H1 (cell line): ENCODE measurements at regions not wholly inside any gene's neighbourhood (a gene's known extent, or its start where the extent isn't known, plus 50 kb on each side); places are given as distances from the start of the nearest gene placed in this dataset.

Experiments used
- CTCF ChIA-PET: fragments of 300-600 bp; sonication (Branson Sonifier 250); formaldehyde crosslinking; loops from one replicate; lab custom pipeline; 2021; ENCODE audit not compliant: partially characterized antibody; lab: Charles Lee
- POLR2A ChIA-PET: fragments of 300-600 bp; sonication (Branson Sonifier 250); formaldehyde crosslinking; loops from one replicate; lab custom pipeline; 2021; ENCODE audit warnings: inconsistent platforms; ENCODE audit not compliant: partially characterized antibody; lab: Charles Lee
- DNase-seq, 2 experiments: peaks; one replicate each; pipeline versions ENCODE4 v3.0.0 to v3.0.0-alpha.2; 2010 to 2022; ENCODE audit warnings: low spot score in 2 of 2, low read depth in 1 of 2, mixed read lengths in 1 of 2
- FAIRE-seq: peaks from 2 replicates; lab custom pipeline; 2011; peaks lifted over from hg19 to GRCh38; lab: Jason Lieb, UNC
- H2AFZ ChIP-seq: 2 replicates; pipeline ENCODE4 v1.8.1; 2012; ENCODE audit warnings: low read length, inconsistent platforms
- H2AK5ac ChIP-seq: 2 replicates; pipeline ENCODE4 v1.6.1; 2013; ENCODE audit warnings: low read depth, low read length
- H2BK120ac ChIP-seq: replicated peaks from 2 replicates; pipeline ENCODE3; 2013; ENCODE audit warnings: low read depth, low read length, inconsistent platforms
- H2BK12ac ChIP-seq: 2 replicates; pipeline ENCODE4 v1.6.1; 2013; ENCODE audit warnings: low read depth, low read length
- H2BK15ac ChIP-seq: 2 replicates; pipeline ENCODE4 v1.6.1; 2013; ENCODE audit warnings: low read length
- H2BK20ac ChIP-seq: 2 replicates; pipeline ENCODE4 v1.6.1; 2013; ENCODE audit warnings: low read length
- H2BK5ac ChIP-seq: 2 replicates; pipeline ENCODE4 v1.6.1; 2013; ENCODE audit warnings: low read depth, low read length
- H3K14ac ChIP-seq: 2 replicates; pipeline ENCODE4 v1.6.1; 2013; ENCODE audit warnings: inconsistent platforms; ENCODE audit not compliant: insufficient read length
- H3K18ac ChIP-seq: 2 replicates; pipeline ENCODE4 v1.6.1; 2013; ENCODE audit warnings: low read length; ENCODE audit errors: extremely low read depth
- H3K23ac ChIP-seq: 2 replicates; pipeline ENCODE4 v1.6.1; 2013; ENCODE audit warnings: inconsistent platforms; ENCODE audit not compliant: insufficient read length
- H3K23me2 ChIP-seq: 2 replicates; pipeline ENCODE4 v1.6.1; 2013; ENCODE audit warnings: low read depth, low read length
- H3K27ac ChIP-seq: 2 replicates; pipeline ENCODE4 v1.6.1; 2011; ENCODE audit warnings: low read depth, low read length, inconsistent platforms
- H3K27me3 ChIP-seq, 4 experiments: replicated peaks in 1 of 4; 1 replicate in 1 of 4; 2 replicates in 3 of 4; pipeline versions ENCODE4 v1.6.1 to v1.8.1; 2011 to 2013; ENCODE audit warnings: low read length in 3 of 4, mild to moderate bottlenecking in 3 of 4, inconsistent platforms in 2 of 4, mixed read lengths in 2 of 4, moderate library complexity in 1 of 4; ENCODE audit not compliant: control insufficient read depth in 3 of 4, insufficient read depth in 3 of 4; ENCODE audit errors: extremely low read depth in 1 of 4
- H3K36me3 ChIP-seq, 4 experiments: 2 replicates each; pipeline versions ENCODE4 v1.6.1 to v1.8.1; 2011 to 2013; ENCODE audit warnings: mild to moderate bottlenecking in 4 of 4, low read length in 3 of 4, moderate library complexity in 2 of 4, control low read depth in 1 of 4, inconsistent platforms in 1 of 4; ENCODE audit not compliant: insufficient read depth in 4 of 4, control insufficient read depth in 2 of 4
- H3K4ac ChIP-seq: replicated peaks from 2 replicates; pipeline ENCODE3; 2013; ENCODE audit warnings: low read length, low read depth, mixed read lengths, inconsistent platforms; ENCODE audit not compliant: insufficient read length
- H3K4me1 ChIP-seq, 4 experiments: replicated peaks in 1 of 4; 1 replicate in 1 of 4; 2 replicates in 3 of 4; pipeline versions ENCODE4 v1.6.1 to v1.8.1; 2011 to 2013; ENCODE audit warnings: low read length in 3 of 4, inconsistent platforms in 2 of 4, mixed read lengths in 1 of 4; ENCODE audit not compliant: insufficient read depth in 4 of 4, control insufficient read depth in 3 of 4
- H3K4me2 ChIP-seq, 2 experiments: 2 replicates each; pipeline versions ENCODE4 v1.6.1 to v1.8.1; 2011 to 2013; ENCODE audit warnings: low read depth in 2 of 2, low read length in 2 of 2, control low read depth in 1 of 2, inconsistent platforms in 1 of 2, mild to moderate bottlenecking in 1 of 2; ENCODE audit not compliant: insufficient read depth in 1 of 2
- H3K4me3 ChIP-seq, 4 experiments: fragments of 200-600, 300-600 bp in 1 of 4; sonication (generic), shearing (Covaris generic), sonication (Bioruptor Twin) in 1 of 4; 2 replicates each; pipeline versions ENCODE4 v1.5.1 to v1.8.1; 2011 to 2016; ENCODE audit warnings: low read length in 4 of 4, low read depth in 3 of 4, control low read depth in 2 of 4, inconsistent platforms in 2 of 4, mild to moderate bottlenecking in 2 of 4, mixed read lengths in 1 of 4, moderate library complexity in 1 of 4; ENCODE audit not compliant: insufficient read depth in 2 of 4; ENCODE audit errors: extremely low read depth in 1 of 4
- H3K56ac ChIP-seq: replicated peaks from 2 replicates; pipeline ENCODE3; 2013; ENCODE audit warnings: low read depth, mild to moderate bottlenecking, mixed read lengths, low read length, inconsistent platforms; ENCODE audit not compliant: insufficient read length
- H3K79me1 ChIP-seq: 2 replicates; pipeline ENCODE4 v1.6.1; 2013; ENCODE audit warnings: low read depth, low read length, control low read depth
- H3K79me2 ChIP-seq, 2 experiments: 2 replicates each; pipeline versions ENCODE4 v1.6.1 to v1.8.1; 2012 to 2013; ENCODE audit warnings: low read length in 2 of 2, mild to moderate bottlenecking in 2 of 2, inconsistent platforms in 1 of 2; ENCODE audit not compliant: insufficient read depth in 2 of 2, control insufficient read depth in 1 of 2
- H3K9ac ChIP-seq, 4 experiments: replicated peaks in 1 of 4; 1 replicate in 1 of 4; 2 replicates in 3 of 4; pipeline versions ENCODE4 v1.6.1 to v1.8.1; 2011 to 2013; ENCODE audit warnings: low read depth in 3 of 4, low read length in 3 of 4, control low read depth in 2 of 4, mild to moderate bottlenecking in 2 of 4, moderate library complexity in 2 of 4, inconsistent platforms in 1 of 4; ENCODE audit errors: extremely low read depth in 1 of 4
- H3K9me3 ChIP-seq, 2 experiments: 2 replicates each; pipeline versions ENCODE4 v1.6.1 to v1.8.1; 2012 to 2013; ENCODE audit warnings: mild to moderate bottlenecking in 2 of 2, moderate library complexity in 2 of 2, control low read depth in 1 of 2, inconsistent platforms in 1 of 2, low read depth in 1 of 2, low read length in 1 of 2, mixed read lengths in 1 of 2; ENCODE audit not compliant: insufficient read depth in 2 of 2
- H4K20me1 ChIP-seq, 2 experiments: replicated peaks in 1 of 2; 2 replicates each; pipeline versions ENCODE3 to v1.8.1; 2011 to 2013; ENCODE audit warnings: inconsistent platforms in 2 of 2, low read length in 2 of 2, mild to moderate bottlenecking in 1 of 2; ENCODE audit not compliant: insufficient read depth in 2 of 2, control insufficient read depth in 1 of 2
- H4K5ac ChIP-seq: 2 replicates; pipeline ENCODE4 v1.6.1; 2013; ENCODE audit warnings: low read length, low read depth, mixed read lengths, inconsistent platforms; ENCODE audit not compliant: insufficient read length
- H4K8ac ChIP-seq: 2 replicates; pipeline ENCODE4 v1.8.0; 2013; ENCODE audit warnings: mild to moderate bottlenecking, moderate library complexity, low read length, inconsistent platforms; ENCODE audit not compliant: insufficient read depth; ENCODE audit errors: extremely low read depth
- H4K91ac ChIP-seq: replicated peaks from 2 replicates; pipeline ENCODE3; 2013; ENCODE audit warnings: low read length, mixed read lengths, inconsistent platforms; ENCODE audit not compliant: insufficient read length
- BCL11A ChIP-seq, 2 experiments: IDR thresholded peaks; one replicate each; pipeline ENCODE4 v1.6.1; 2011; ENCODE audit warnings: low read depth in 2 of 2, low read length in 2 of 2, mild to moderate bottlenecking in 2 of 2
- BRCA1 ChIP-seq: IDR thresholded peaks from 2 replicates; pipeline ENCODE4 v1.6.1; 2012; ENCODE audit warnings: low read depth, low read length, improper control_type of control experiment
- CEBPB ChIP-seq: IDR thresholded peaks from 2 replicates; pipeline ENCODE4 v1.6.1; 2012; ENCODE audit warnings: low read depth, low read length
- JUND ChIP-seq: IDR thresholded peaks from 2 replicates; pipeline ENCODE4 v1.6.1; 2011; ENCODE audit warnings: mild to moderate bottlenecking, improper control_type of control experiment, low read length
- RNF2 ChIP-seq: fragments of 200-900, 300-1000 bp; sonication (generic); IDR thresholded peaks from 2 replicates; pipeline ENCODE4 v1.7.1; 2016; ENCODE audit warnings: borderline replicate concordance, low read depth, mild to moderate bottlenecking, antibody characterized with exemption, low read length; ENCODE audit not compliant: poor library complexity, severe bottlenecking; ENCODE audit errors: missing control alignments
- SAP30 ChIP-seq: fragments of 300-600 bp; sonication (generic); IDR thresholded peaks from 2 replicates; pipeline ENCODE4 v1.7.1; 2012; ENCODE audit warnings: low read length, moderate library complexity, mild to moderate bottlenecking, inconsistent platforms; ENCODE audit not compliant: insufficient read depth, insufficient replicate concordance
- SIN3A ChIP-seq, 2 experiments: IDR thresholded peaks in 1 of 2; conservative IDR thresholded peaks in 1 of 2; 2 replicates each; pipeline ENCODE4 v1.6.1; 2011 to 2012; ENCODE audit warnings: low read length in 2 of 2, improper control_type of control experiment in 1 of 2, low read depth in 1 of 2, mild to moderate bottlenecking in 1 of 2
- SIRT6 ChIP-seq: IDR thresholded peaks from one replicate; pipeline ENCODE4 v1.7.1; 2012; ENCODE audit warnings: low read length, inconsistent platforms
- SUZ12 ChIP-seq: fragments of 200-600 bp; sonication (generic); IDR thresholded peaks from 2 replicates; pipeline ENCODE4 v1.6.1; 2012; ENCODE audit warnings: mild to moderate bottlenecking, inconsistent platforms, low read length, moderate library complexity, mixed read lengths
- TBP ChIP-seq: IDR thresholded peaks from 2 replicates; pipeline ENCODE4 v1.6.1; 2011; ENCODE audit warnings: low read depth, low read length, improper control_type of control experiment
- YY1 ChIP-seq: IDR thresholded peaks from 2 replicates; pipeline ENCODE4 v1.6.1; 2011; ENCODE audit warnings: low read depth, mild to moderate bottlenecking, low read length
- WGBS, 2 experiments: shearing (Covaris generic) in 1 of 2; methylation state at CpG; one replicate each; pipeline versions ENCODE4 v1.1.6 to v1.1.7; 2013 to 2015; ENCODE audit warnings: low lambda C conversion rate in 2 of 2, mixed read lengths in 2 of 2, inconsistent platforms in 1 of 2, low coverage in 1 of 2, missing lambda C conversion rate in 1 of 2; ENCODE audit not compliant: insufficient replicate concordance in 2 of 2, insufficient coverage in 1 of 2, insufficient read length in 1 of 2; ENCODE audit errors: extremely low coverage in 1 of 2, missing lambda C conversion rate in 1 of 2; 5-methylcytosine and 5-hydroxymethylcytosine counted together

DNA sequence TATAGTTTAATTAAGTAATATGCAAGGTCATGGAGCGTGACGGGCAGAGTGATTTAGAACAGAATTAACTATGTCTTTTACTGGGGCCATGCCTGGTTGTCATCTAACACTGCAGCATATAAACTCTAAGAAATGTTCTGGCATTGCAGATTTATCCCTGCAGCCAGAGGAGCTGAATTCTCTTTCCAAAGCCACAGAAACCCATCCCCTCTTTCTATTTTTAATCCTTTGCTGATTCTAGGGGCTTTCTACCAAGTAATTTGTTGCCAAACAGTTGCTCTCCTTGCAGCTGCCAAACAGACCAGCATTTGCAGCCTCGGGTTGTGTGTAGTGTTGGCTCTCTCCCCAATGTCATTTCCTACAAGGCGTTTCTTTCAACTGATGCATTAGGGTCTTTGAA, 243.2 kb upstream of the MON1B start:
- no peak overlapping the region for H3K14ac ChIP-seq
- H3K36me3 ChIP-seq: no peaks in the 10 kb centered on the region
- no peak for DNase-seq
- no peak overlapping the region for H2BK20ac ChIP-seq
- no peak overlapping the region for H2BK15ac ChIP-seq
- no peak overlapping the region for H2AFZ ChIP-seq
- FAIRE-seq: no peak
- no peak overlapping the region for H2BK5ac ChIP-seq
- H3K18ac ChIP-seq: no peak overlapping the region
- H2BK120ac ChIP-seq: no peak overlapping the region
- H3K23ac ChIP-seq: no peak overlapping the region
- H3K4me2 ChIP-seq: no peak overlapping the region
- H4K91ac ChIP-seq: no peak overlapping the region
- no peak overlapping the region for H3K4ac ChIP-seq
- H4K5ac ChIP-seq: no peak overlapping the region
- H2BK12ac ChIP-seq: no peak overlapping the region
- no peaks in the 10 kb centered on the region for H3K9me3 ChIP-seq
- no peak overlapping the region for H3K56ac ChIP-seq
- H3K9ac ChIP-seq: no peak overlapping the region
- H3K23me2 ChIP-seq: no peaks in the 10 kb centered on the region
- CTCF ChIA-PET: no interaction called here
- no peak overlapping the region for H3K4me3 ChIP-seq
- H3K79me1 ChIP-seq: no peaks in the 10 kb centered on the region
- H3K4me1 ChIP-seq: peaks cover 0 to 3% (median 1%) of the 10 kb centered on the region in 4 experiments; a peak in 1 of 7 replicates
- H2AK5ac ChIP-seq: no peak overlapping the region
- TF ChIP-seq SIRT6: no peak
- no peak for TF ChIP-seq RNF2
- no peak for TF ChIP-seq SUZ12
- no peak for TF ChIP-seq SAP30
- no peak for TF ChIP-seq SIN3A (conservative IDR thresholded peaks at IDR 0.05 in 1 of 2, IDR thresholded peaks at IDR 0.05 in 1 of 2; ENCODE audit: low read depth in 1 of 2, low read length in 2 of 2)
- TF ChIP-seq BCL11A (IDR thresholded peaks at IDR 0.05; ENCODE audit: low read depth in 2 of 2, low read length in 2 of 2): no peak
- TF ChIP-seq YY1: no peak
- TF ChIP-seq BRCA1: no peak
- TF ChIP-seq TBP: no peak
- no peak for TF ChIP-seq JUND
- TF ChIP-seq CEBPB: no peak
- TF ChIP-seq, all 59 proteins: peak for 0
- H4K20me1 ChIP-seq: no peaks in the 10 kb centered on the region
- no peak overlapping the region for H3K27ac ChIP-seq
- H3K27me3 ChIP-seq: no peaks in the 10 kb centered on the region
- no peak overlapping the region for H4K8ac ChIP-seq
- H3K79me2 ChIP-seq: no peaks in the 10 kb centered on the region
- WGBS, 2 experiments: 86% methylated on average over 4 of the region's 4 CpGs; no CpG with 5 or more reads in 1 of the 2 experiments
- POLR2A ChIA-PET: no interaction called here
